ENCODE measurements at regions not wholly inside any gene's neighbourhood (a gene's known extent, or its start where the extent isn't known, plus 50 kb on each side); places are given as distances from the start of the nearest gene placed in this dataset.

GRCh38 chr7:135856356-135857144, 107.9 kb upstream of the FAM180A start:
- Histone ChIP-seq H3K18ac (ENCODE audit: extremely low read depth, low read length) (no peak overlapping the region), H3K9me3 (ENCODE audit: insufficient read depth in 2 of 2, low read depth in 1 of 2, low read length in 1 of 2) (peaks cover 6% of the 10 kb centered on the region in 2 experiments; a peak in 1 of 4 replicates), H4K20me1 (replicated peaks in 1 of 2; ENCODE audit: control insufficient read depth in 1 of 2, insufficient read depth in 2 of 2, low read length in 2 of 2) (no peaks in the 10 kb centered on the region), H3K56ac (replicated peaks; ENCODE audit: insufficient read length, low read depth, low read length) (no peak overlapping the region), H3K27ac (ENCODE audit: low read depth, low read length) (no peak overlapping the region), H2AK5ac (ENCODE audit: low read depth, low read length) (no peak overlapping the region), H4K91ac (replicated peaks; ENCODE audit: insufficient read length, low read length) (no peak overlapping the region), H4K5ac (ENCODE audit: insufficient read length, low read depth, low read length) (no peak overlapping the region), H3K4me3 (ENCODE audit: extremely low read depth in 1 of 4, insufficient read depth in 2 of 4, low read depth in 3 of 4, low read length in 4 of 4) (no peak overlapping the region), H2BK20ac (ENCODE audit: low read length) (no peak overlapping the region), H3K23me2 (ENCODE audit: low read depth, low read length) (no peaks in the 10 kb centered on the region), H2BK15ac (ENCODE audit: low read length) (no peak overlapping the region), H3K4me2 (ENCODE audit: insufficient read depth in 1 of 2, low read depth in 2 of 2, low read length in 2 of 2) (no peak overlapping the region), H3K9ac (replicated peaks in 1 of 4; ENCODE audit: extremely low read depth in 1 of 4, low read depth in 3 of 4, low read length in 3 of 4) (no peak overlapping the region), H3K14ac (ENCODE audit: insufficient read length) (no peak overlapping the region), H3K79me2 (ENCODE audit: control insufficient read depth in 1 of 2, insufficient read depth in 2 of 2, low read length in 2 of 2) (no peaks in the 10 kb centered on the region), H2AFZ (ENCODE audit: low read length) (no peak overlapping the region), H2BK120ac (replicated peaks; ENCODE audit: low read depth, low read length) (no peak overlapping the region), H4K8ac (ENCODE audit: extremely low read depth, insufficient read depth, low read length) (no peak overlapping the region), H3K23ac (ENCODE audit: insufficient read length) (no peak overlapping the region), H3K36me3 (ENCODE audit: control insufficient read depth in 2 of 4, insufficient read depth in 4 of 4, low read length in 3 of 4) (no peaks in the 10 kb centered on the region), H3K79me1 (ENCODE audit: low read depth, low read length) (no peaks in the 10 kb centered on the region), H3K4me1 (replicated peaks in 1 of 4; ENCODE audit: control insufficient read depth in 3 of 4, insufficient read depth in 4 of 4, low read length in 3 of 4) (peaks cover 0 to 5% (median 2%) of the 10 kb centered on the region in 4 experiments; a peak in 5 of 7 replicates), H2BK5ac (ENCODE audit: low read depth, low read length) (no peak overlapping the region; the same call in 1 of the 2 replicates), H2BK12ac (ENCODE audit: low read depth, low read length) (no peak overlapping the region), H3K4ac (replicated peaks; ENCODE audit: insufficient read length, low read depth, low read length) (no peak overlapping the region), H3K27me3 (replicated peaks in 1 of 4; ENCODE audit: control insufficient read depth in 3 of 4, extremely low read depth in 1 of 4, insufficient read depth in 3 of 4, low read length in 3 of 4) (no peaks in the 10 kb centered on the region)
- FAIRE-seq = no peak
- 77% methylated on average over 6 of the region's 6 CpGs; no CpG with 5 or more reads in 1 of the 2 experiments for WGBS, 2 experiments (ENCODE audit: extremely low coverage in 1 of 2, insufficient coverage in 1 of 2, insufficient read length in 1 of 2, insufficient replicate concordance in 2 of 2, low coverage in 1 of 2, low lambda C conversion rate in 2 of 2, missing lambda C conversion rate in 1 of 2)
- CTCF ChIA-PET (ENCODE audit: partially characterized antibody) = interaction anchor here (0.7 to 2.1 kb wide), 4 partner anchors 10 to 156 kb away, joined by 3 to 8 read pairs (median 4); no protein-coding TSS in a partner anchor
- POLR2A ChIA-PET (ENCODE audit: partially characterized antibody) = no interaction called here
- DNase-seq (ENCODE audit: low read depth in 1 of 2, low spot score in 2 of 2) = no peak
- TF ChIP-seq NRF1 (IDR thresholded peaks at IDR 0.05; ENCODE audit: low read depth, low read length) (no peak), E2F6 (IDR thresholded peaks at IDR 0.05) (no peak), TAF7 (optimal IDR thresholded peaks at IDR 0.05; ENCODE audit: borderline replicate concordance, low read depth, low read length) (no peak), CBX5 (IDR thresholded peaks at IDR 0.05; ENCODE audit: low read depth, low read length) (no peak), KDM4A (IDR thresholded peaks at IDR 0.05; ENCODE audit: low read depth, low read length, severe bottlenecking) (no peak), TCF12 (IDR thresholded peaks at IDR 0.05; ENCODE audit: low read depth, low read length) (no peak), SIN3A (conservative IDR thresholded peaks at IDR 0.05 in 1 of 2, IDR thresholded peaks at IDR 0.05 in 1 of 2; ENCODE audit: low read depth in 1 of 2, low read length in 2 of 2) (no peak), YY1 (IDR thresholded peaks at IDR 0.05; ENCODE audit: low read depth, low read length) (no peak), SUZ12 (IDR thresholded peaks at IDR 0.05; ENCODE audit: low read length) (no peak), RBBP5 (IDR thresholded peaks at IDR 0.05; ENCODE audit: borderline replicate concordance, low read depth, low read length) (no peak), SP1 (IDR thresholded peaks at IDR 0.05; ENCODE audit: low read depth, low read length) (no peak), NANOG (IDR thresholded peaks at IDR 0.05; ENCODE audit: insufficient read depth, low read depth, low read length, poor library complexity, severe bottlenecking) (no peak)

All from H1 (cell line).